ENCODE measurements at regions not wholly inside any gene's neighbourhood (a gene's known extent, or its start where the extent isn't known, plus 50 kb on each side); places are given as distances from the start of the nearest gene placed in this dataset.

- Histone ChIP-seq H3K4me2 (no peak overlapping the region), H3K4me1 (ENCODE audit: insufficient read depth) (no peaks in the 10 kb centered on the region), H3F3A (replicated peaks; ENCODE audit: low read depth) (no peaks in the 10 kb centered on the region), H4K20me1 (replicated peaks; ENCODE audit: insufficient read depth) (no peaks in the 10 kb centered on the region), H3K27me3 (ENCODE audit: insufficient read depth) (no peaks in the 10 kb centered on the region), H3K4me3 (no peak overlapping the region), H3K79me2 (replicated peaks; ENCODE audit: insufficient read depth) (no peaks in the 10 kb centered on the region), H2AFZ (no peak overlapping the region), H3K27ac (ENCODE audit: low read depth) (no peak overlapping the region), H3K36me3 (ENCODE audit: insufficient read depth) (no peaks in the 10 kb centered on the region), H3K9me2 (ENCODE audit: insufficient read depth) (no peaks in the 10 kb centered on the region)
- DNase-seq (ENCODE audit: low spot score) (no peak), ATAC-seq (no peak)
- Mint-ChIP-seq H3K4me1 (no peaks in the 10 kb centered on the region), H3K27ac (no peak overlapping the region), H3K27me3 (ENCODE audit: insufficient read depth, low read depth, poor library complexity) (no peaks in the 10 kb centered on the region), H3K4me3 (no peak overlapping the region), H3K36me3 (ENCODE audit: low read depth) (no peaks in the 10 kb centered on the region), H3K9me3 (no peaks in the 10 kb centered on the region)
- TF ChIP-seq NANOG (IDR thresholded peaks at IDR 0.05; ENCODE audit: borderline replicate concordance) (no peak), STAT1 (IDR thresholded peaks at IDR 0.05; ENCODE audit: unreplicated experiment) (no peak), ZNF114 (CRISPR knock-in tag; IDR thresholded peaks at IDR 0.05) (no peak), CREB1 (CRISPR knock-in tag; IDR thresholded peaks at IDR 0.05; ENCODE audit: low read depth) (no peak), POLR2AphosphoS5 (IDR thresholded peaks at IDR 0.05; ENCODE audit: low read depth) (no peak), ZNF331 (CRISPR knock-in tag; IDR thresholded peaks at IDR 0.05; ENCODE audit: low read depth) (no peak)
- TF ChIP-seq, protein P1, sequence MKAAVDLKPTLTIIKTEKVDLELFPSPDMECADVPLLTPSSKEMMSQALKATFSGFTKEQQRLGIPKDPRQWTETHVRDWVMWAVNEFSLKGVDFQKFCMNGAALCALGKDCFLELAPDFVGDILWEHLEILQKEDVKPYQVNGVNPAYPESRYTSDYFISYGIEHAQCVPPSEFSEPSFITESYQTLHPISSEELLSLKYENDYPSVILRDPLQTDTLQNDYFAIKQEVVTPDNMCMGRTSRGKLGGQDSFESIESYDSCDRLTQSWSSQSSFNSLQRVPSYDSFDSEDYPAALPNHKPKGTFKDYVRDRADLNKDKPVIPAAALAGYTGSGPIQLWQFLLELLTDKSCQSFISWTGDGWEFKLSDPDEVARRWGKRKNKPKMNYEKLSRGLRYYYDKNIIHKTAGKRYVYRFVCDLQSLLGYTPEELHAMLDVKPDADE (IDR thresholded peaks at IDR 0.05): no peak
These were observed 490.7 kb upstream of the KCND2 start for GRCh38 chr7:119782286-119782685.

DNA sequence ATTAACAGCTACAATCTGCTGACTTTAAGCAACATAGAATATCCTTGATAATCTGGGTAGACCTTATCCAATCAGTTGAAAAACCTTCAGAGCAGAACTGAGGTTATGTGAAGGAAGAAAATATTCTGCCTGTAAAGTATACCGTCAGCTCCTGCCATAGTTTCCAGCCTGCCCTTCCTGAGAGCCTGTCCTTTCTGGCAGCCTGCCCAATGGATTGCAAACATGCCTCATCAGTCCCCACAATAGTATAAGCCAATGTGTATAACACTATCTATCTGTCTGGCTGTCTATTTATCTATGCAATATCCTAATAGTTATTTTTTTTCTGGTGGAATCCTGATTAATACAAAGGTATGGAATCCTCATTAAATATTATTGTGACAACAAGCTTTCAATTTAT, 489.2 kb upstream of the KCND2 start:
- Histone ChIP-seq H3K36me3 (ENCODE audit: insufficient read depth) (no peaks in the 10 kb centered on the region), H3K79me2 (replicated peaks; ENCODE audit: insufficient read depth) (no peaks in the 10 kb centered on the region), H3K4me3 (no peak overlapping the region), H3K4me1 (ENCODE audit: insufficient read depth) (no peaks in the 10 kb centered on the region), H3K27ac (ENCODE audit: low read depth) (no peak overlapping the region), H2AFZ (no peak overlapping the region), H4K20me1 (replicated peaks; ENCODE audit: insufficient read depth) (no peaks in the 10 kb centered on the region), H3K4me2 (no peak overlapping the region), H3K9me2 (ENCODE audit: insufficient read depth) (no peaks in the 10 kb centered on the region), H3K27me3 (ENCODE audit: insufficient read depth) (no peaks in the 10 kb centered on the region), H3F3A (replicated peaks; ENCODE audit: low read depth) (no peaks in the 10 kb centered on the region)
- no peak for ATAC-seq
- Mint-ChIP-seq H3K36me3 (ENCODE audit: low read depth) (no peaks in the 10 kb centered on the region), H3K27me3 (ENCODE audit: insufficient read depth, low read depth, poor library complexity) (no peaks in the 10 kb centered on the region), H3K9me3 (no peaks in the 10 kb centered on the region), H3K27ac (no peak overlapping the region), H3K4me3 (no peak overlapping the region), H3K4me1 (no peaks in the 10 kb centered on the region)
- DNase-seq (ENCODE audit: low spot score): no peak
- TF ChIP-seq ZNF462 (CRISPR knock-in tag; IDR thresholded peaks at IDR 0.05) (no peak), POLR2AphosphoS5 (IDR thresholded peaks at IDR 0.05; ENCODE audit: low read depth) (no peak), JUNB (IDR thresholded peaks at IDR 0.05; ENCODE audit: unreplicated experiment) (no peak), EZH2phosphoT487 (IDR thresholded peaks at IDR 0.05; ENCODE audit: unreplicated experiment) (no peak), EZH2 (IDR thresholded peaks at IDR 0.05; ENCODE audit: low read depth, unreplicated experiment) (no peak), CREB1 (CRISPR knock-in tag; IDR thresholded peaks at IDR 0.05; ENCODE audit: low read depth) (no peak)
- TF ChIP-seq, protein P1 (IDR thresholded peaks at IDR 0.05): no peak
- TF ChIP-seq, protein P2, sequence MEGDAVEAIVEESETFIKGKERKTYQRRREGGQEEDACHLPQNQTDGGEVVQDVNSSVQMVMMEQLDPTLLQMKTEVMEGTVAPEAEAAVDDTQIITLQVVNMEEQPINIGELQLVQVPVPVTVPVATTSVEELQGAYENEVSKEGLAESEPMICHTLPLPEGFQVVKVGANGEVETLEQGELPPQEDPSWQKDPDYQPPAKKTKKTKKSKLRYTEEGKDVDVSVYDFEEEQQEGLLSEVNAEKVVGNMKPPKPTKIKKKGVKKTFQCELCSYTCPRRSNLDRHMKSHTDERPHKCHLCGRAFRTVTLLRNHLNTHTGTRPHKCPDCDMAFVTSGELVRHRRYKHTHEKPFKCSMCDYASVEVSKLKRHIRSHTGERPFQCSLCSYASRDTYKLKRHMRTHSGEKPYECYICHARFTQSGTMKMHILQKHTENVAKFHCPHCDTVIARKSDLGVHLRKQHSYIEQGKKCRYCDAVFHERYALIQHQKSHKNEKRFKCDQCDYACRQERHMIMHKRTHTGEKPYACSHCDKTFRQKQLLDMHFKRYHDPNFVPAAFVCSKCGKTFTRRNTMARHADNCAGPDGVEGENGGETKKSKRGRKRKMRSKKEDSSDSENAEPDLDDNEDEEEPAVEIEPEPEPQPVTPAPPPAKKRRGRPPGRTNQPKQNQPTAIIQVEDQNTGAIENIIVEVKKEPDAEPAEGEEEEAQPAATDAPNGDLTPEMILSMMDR (conservative IDR thresholded peaks at IDR 0.05; ENCODE audit: low read depth in 2 of 2): no peak

All from GM23338 (cell line).